ENCODE measurements at regions not wholly inside any gene's neighbourhood (a gene's known extent, or its start where the extent isn't known, plus 50 kb on each side); places are given as distances from the start of the nearest gene placed in this dataset.
"Not testable (repeated sequence)": the region's sequence is repeated elsewhere in the genome, so short reads cannot be mapped to it uniquely, and the experiment has no call there.

DNA sequence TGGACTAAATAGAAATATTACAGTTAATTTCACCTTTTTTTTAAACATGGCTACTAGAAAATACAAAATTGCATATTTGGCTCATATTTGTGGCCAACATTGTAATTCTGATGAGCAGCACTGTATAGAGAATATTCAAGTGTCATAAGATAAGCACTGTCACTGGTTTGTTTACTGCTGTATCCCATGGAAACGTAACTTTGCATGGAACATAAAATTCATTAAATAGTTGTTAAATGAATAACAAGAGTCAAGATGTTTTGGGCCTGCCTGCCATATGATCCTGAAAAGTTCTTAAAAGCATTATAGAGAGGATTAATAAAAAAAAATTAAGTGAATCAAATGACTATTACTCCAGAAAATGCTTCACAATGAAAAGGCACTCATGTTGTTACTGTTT lies 763.7 kb upstream of the CRIM1 start:
- DNase-seq (ENCODE audit: low spot score) = no peak
- no peak for FAIRE-seq

DNA sequence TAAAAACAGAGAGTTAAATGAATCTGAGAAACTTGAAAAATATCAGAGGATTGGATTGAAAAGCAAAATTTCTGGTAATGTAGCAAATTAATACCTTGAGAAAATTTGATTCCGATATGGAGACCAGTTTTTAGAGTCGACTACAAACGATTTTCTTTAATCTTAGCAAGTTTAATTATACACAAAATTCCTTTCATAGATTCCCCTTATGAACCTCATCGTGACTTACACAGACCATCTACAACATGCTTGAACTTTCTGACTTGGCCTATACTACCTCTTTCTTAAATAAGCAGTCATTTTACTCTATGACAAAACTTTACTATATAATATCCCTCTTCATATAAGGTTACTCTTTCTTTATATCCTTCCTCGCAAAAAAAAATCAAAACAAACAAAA lies 769.6 kb upstream of the CRIM1 start:
- DNase-seq (ENCODE audit: low spot score) = no peak
- FAIRE-seq = no peak

DNA sequence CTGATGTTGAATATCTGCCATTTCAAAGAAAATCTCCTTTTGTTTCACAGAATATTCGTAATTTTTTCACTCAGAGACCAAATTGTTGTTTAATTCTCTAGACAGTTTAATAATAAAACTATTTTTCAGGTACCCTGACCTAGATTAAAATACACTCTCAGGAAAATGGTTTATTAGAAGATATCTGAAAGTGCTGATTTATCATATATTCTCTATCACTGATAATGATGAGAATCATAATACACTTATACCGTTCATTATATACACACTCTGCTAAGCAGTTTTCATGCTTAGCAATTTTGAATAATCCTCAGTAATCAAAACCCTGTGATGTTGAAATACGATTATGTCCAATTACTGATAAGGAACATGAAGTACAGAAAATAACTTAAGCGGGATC lies 772.9 kb upstream of the CRIM1 start:
- FAIRE-seq (no peak), DNase-seq (ENCODE audit: low spot score) (no peak)

DNA sequence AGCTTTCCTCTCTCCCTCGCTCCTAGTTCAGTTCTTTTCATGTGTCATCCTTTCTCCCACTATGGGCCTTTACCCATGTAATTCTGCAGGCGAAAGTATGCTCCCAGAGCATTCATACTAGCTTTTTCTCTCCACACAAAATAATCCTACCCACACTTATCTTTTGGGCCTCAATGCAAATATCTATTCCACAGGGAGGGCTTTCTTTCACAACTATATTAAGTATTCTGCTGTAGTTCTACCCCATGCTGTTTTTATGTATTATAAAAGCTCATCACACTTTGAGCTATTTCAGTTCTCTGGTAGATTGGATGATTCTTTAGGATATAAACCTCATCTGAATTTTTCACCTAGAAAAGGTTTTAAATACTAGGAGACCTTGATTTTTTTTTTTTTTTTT lies 774.6 kb upstream of the CRIM1 start:
- FAIRE-seq (no peak), DNase-seq (ENCODE audit: low spot score) (no peak)

DNA sequence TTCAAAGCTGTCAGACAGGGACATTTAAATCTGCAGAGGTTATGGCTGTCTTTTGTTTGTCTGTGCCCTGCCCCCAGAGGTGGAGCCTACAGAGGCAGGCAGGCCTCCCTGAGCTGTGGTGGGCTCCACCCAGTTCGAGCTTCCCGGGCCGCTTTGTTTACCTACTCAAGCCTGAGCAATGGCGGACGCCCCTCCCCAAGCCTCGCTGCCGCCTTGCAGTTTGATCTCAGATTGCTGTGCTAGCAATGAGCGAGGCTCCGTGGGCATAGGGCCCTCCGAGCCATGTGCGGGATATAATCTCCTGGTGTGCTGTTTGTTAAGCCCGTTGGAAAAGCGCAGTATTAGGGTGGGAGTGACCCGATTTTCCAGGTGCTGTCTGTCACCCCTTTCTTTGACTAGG lies 787.0 kb upstream of the CRIM1 start:
- DNase-seq (ENCODE audit: low spot score); FAIRE-seq: not testable (repeated sequence)

DNA sequence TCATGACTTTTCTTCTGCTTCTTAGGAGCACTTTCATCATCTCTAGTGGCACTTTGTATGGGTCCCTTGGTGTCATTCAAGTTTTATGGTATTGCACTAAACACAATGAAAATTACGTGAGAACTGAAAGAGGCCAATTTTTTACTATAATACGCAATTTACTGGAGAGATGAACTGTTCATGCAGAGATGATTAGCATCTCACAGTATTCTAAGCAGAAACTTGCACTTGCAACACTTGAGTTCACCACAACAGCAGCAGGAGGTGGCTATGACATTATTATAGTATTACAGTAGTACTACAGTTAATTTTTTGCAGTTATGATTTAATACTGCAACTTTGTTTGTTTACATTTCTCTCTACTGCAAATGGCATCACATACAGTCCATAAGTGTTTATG lies 793.1 kb upstream of the CRIM1 start:
- FAIRE-seq = no peak
- no peak for DNase-seq (ENCODE audit: low spot score)

DNA sequence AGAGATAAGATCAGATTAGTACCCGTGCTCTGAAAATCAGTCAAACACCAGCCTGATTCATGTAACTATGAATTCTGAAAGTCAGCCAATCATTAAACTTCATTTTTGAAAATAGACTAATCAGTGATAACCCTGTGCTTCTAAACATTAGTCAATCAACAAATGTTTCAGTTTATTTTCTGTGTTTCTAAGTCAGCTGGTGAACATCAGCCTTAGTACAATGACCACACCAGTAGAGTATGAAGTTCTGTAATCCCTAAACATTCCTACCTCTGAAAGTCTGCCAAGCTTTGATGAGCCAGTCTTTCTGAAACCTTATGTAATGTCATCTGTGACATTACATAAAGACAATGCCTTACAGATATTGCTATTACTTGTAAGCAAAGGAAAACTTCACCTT lies 807.4 kb upstream of the CRIM1 start:
- no peak for FAIRE-seq
- DNase-seq (ENCODE audit: low spot score) = peak; percentile 32

DNA sequence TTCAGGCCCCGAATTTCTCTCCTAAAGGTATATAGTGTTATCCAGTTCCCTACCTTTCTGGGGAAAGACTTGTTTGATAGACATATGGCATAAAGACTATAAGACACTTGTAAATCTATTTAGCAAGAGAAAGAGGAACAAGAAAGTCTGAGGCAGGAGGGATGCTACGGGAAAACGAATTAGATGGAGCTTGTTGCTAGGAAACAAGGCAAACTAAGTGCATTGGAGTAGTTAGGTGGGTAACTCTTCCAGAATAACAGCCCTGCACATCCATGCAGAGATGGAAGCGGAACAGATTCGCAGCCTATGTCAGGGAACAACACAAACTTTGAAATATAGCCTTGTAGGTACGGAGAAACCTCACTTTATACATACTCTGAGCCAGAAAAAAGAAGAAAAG lies 810.3 kb upstream of the CRIM1 start:
- no peak for FAIRE-seq
- DNase-seq (ENCODE audit: low spot score) = no peak

DNA sequence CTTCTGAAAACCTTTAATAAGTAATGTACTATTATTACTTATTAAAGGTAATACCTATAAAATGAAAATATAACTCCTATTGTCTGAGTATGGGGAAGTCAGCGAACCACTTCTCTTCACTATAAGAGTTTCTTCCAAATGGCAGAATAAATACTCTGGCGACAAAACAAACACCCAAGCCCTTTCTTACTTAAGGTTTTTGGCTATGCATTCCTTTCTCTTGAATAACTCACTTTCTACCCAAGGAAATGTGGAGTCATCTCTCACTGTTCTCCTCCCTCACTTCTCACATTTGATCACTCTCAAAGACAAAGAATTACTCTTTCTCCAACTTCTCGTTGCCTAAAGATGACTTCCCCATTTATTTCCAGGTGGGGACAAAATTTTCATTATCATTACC lies 816.8 kb upstream of the CRIM1 start:
- DNase-seq (ENCODE audit: low spot score) = peak; percentile 12
- no peak for FAIRE-seq

DNA sequence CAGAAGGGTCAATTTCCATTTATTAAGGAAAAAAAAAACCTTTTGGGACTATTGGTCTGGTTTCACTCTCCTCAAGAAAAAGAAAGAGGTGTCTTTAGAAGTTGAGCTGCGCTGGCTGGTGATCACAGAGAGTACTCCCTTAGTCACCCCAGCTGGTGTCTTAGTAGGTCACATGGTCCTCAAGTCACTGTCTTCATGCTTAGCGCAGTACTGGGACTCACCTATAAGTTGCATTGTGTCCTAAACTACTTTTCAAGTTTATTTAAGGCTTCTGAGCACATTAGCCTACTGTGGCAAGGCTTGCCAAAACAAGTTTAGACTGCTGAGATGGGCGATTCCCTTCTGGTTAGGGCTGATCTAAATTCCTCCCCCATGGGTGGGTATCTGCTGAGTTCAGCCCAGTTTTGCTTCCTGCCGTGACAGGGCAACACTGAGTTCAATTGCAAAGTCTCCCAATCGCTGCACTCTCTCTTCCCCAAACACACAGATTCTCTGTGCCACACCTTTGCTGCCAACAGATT lies 824.9 kb upstream of the CRIM1 start:
- FAIRE-seq (no peak), DNase-seq (ENCODE audit: low spot score) (no peak)

DNA sequence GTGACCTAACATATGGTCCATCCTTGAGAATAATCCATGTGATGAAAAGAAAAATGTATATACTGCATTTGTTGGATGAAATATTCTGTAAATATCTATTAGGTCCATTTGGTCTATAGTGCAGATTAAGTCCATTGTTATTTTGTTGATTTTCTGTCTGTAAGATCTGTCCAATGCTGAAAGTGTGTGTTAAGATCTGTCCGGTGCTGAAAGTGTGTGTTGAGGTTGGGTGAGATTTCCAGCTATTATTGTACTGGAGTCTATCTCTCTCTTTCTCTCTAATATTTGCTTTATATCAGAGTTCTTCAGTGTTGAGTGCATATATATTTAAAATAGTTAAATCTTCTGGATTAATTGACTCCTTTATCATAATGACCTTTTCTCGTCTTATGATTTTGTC lies 828.8 kb upstream of the CRIM1 start:
- FAIRE-seq = no peak

DNA sequence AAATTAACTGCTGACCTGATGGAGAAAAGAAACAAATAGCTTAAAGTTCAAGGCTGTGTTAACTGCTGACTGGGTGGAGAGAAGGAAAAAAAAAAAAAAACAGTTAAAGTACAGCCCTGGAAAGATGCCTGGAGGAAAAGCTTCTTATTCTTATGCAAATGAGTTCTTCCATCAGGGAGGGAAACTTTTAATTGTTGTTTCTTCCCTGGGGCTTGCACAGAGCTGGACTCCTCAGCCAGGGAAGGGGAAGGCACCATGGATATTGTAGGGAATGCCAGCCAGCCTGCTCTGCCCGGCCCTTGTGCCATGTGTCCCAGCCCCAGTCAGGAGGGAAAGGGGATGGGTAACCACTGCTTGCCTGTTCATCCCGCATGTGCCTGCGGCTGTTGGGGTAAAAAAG lies 833.1 kb upstream of the CRIM1 start:
- FAIRE-seq (no peak), DNase-seq (ENCODE audit: low spot score) (no peak)

More for the DNA sequence above, 828.8 kb upstream of the CRIM1 start:
- no peak for DNase-seq (ENCODE audit: low spot score)

DNA sequence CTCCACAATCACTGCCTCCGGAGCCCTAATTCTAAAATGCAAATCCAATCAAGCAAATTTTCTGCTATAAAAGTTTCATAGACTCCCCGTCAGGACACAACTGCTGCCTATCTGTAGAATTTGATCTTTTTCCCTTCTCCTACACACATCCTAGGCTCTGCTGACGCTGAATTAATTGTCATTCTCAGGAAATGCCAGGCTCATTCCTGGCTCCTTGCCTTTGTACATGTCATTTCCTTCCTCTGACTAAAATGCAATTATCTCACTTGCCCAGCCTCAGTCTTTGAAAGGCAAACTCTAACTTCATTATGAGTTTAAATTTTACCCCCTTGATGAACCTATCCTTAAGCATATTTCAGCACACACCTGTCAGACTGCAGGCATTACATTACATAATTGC lies 844.9 kb upstream of the CRIM1 start:
- DNase-seq (ENCODE audit: low spot score) = no peak
- FAIRE-seq = no peak

DNA sequence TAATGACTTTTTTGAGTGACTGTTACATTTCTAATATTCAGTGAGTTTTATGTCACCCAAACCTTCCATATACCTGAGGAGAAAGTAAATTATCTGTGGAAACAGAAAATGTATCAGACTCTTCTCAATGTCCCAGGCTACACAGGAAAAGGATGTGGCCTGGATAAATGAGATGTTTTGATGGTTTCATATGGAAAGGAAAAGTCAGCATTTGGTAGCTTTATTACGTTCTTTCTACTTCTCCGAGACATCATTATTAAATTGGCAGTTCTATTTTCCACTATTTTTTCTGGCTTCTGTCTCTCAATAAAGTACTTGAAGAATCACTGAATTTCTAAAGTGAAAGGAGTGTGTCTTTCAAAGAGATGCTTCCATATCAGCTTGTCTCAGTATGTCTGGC lies 847.0 kb upstream of the CRIM1 start:
- DNase-seq (ENCODE audit: low spot score) = no peak
- FAIRE-seq = no peak

DNA sequence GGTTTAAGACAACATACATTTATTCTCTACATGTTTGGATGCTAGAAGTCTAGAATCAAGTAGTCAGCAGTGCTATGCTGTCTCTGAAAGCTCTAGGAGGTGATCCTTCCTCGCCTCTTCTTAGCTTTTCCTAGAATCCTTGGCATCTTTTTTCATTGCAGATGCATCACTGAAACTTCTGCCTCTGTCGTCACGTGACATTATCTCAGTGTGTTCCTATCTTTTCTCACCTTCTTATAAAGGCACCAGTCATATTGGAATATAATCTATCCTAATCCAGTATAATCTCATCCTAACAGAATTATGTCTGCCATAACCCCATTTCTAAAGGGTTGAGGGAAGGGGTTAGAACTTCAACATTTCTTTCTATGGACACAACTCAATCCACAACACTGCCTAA lies 851.2 kb upstream of the CRIM1 start:
- FAIRE-seq = peak; percentile 30
- no peak for DNase-seq (ENCODE audit: low spot score)

DNA sequence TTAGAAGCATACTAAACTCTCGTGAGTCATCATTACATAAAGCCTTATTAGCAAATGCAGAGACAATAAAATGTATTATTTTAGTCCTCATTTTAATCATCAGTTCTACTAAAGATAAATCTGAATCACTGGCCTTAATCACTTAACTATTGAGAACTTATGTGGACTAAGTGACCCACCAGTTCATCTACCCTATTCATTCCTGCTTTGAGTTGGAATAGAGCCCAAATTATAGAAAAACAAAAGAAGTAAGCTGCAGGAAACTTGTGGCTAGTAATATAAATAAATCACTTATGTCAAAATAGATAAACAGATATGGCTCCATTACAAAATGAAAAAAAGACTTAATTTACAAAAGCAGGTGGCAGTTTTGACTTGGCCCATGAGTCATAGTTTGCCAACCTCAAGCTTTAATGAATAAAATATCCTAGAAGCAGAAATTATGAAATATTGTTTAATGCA lies 851.8 kb upstream of the CRIM1 start:
- no peak for DNase-seq (ENCODE audit: low spot score)
- FAIRE-seq = no peak

DNA sequence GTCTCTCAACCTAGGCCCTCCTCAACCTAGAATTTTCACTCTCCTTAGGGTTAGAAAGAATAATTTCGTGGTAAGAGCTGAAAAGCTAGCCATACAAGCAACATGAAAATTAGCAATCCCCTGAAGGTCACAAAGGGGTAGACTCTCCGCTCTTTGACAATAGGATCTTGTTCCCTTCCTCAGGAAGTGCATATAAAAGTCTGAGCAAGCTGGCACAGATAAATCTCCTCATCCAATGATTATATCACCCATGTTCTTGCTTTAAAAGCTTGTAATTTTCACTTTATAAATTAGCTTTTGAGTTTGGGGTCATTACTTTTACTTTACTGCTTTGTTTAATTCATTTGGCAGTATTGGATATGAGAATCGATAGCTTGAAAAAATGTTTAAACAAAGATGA lies 852.3 kb upstream of the CRIM1 start:
- no peak for FAIRE-seq
- peak; percentile 30 for DNase-seq (ENCODE audit: low spot score)

DNA sequence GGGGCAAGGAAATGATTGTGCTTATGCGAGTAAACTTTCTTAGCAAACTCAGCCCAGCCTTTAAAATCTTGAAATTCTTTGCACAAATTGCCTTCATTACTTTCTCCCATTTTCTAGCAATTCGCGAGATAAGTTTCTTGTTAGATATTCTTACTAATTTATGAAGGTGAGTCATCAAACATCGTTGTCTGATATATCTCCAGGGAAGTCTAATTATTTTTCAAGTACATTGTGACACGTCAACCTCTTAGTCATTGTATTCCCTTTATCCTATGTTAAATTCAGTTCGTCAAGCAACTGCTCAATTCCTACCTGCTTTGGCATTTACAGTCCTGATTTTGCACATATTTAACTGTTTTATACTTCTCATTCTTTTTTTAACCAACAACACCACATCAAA lies 854.5 kb upstream of the CRIM1 start:
- DNase-seq (ENCODE audit: low spot score) (no peak), FAIRE-seq (no peak)

DNA sequence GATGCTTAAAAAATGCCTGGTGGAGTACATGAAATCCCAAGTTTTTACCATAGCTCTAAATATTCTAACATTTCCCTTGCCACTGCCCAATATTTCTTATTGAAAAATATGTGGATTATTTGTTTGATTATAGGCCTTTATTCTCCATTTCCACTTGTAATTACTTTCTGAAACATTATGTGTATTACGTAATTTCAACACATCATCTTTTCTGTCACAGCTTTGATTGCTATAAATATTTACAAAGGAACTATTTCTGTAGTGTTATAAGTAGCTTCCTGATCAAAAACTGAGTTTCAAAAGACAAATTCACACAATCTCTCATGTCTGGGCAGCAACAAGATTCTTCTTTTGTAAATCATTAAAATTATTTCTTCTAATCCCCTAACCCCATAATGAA lies 859.6 kb upstream of the CRIM1 start:
- DNase-seq (ENCODE audit: low spot score) = no peak
- FAIRE-seq = no peak

DNA sequence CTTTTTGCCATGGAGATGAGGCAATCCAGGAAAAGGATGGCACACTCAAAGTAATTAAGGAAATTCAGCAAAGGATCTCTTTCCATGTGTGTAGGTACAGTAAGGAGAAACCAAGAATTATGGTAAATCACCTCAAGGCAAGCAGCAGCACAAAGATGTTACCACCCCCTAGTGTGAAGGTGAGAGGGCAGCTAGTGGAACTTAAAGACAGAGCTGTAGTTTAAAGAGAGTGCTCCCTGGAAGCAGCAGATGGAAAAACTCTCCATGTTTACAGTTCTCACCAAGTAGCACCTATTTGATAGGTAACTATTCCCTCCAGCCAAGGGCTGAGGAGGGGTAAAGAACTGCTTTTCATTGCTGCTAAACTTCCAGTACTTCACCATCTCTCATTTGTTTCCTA lies 860.4 kb upstream of the CRIM1 start:
- DNase-seq (ENCODE audit: low spot score) = no peak
- no peak for FAIRE-seq

DNA sequence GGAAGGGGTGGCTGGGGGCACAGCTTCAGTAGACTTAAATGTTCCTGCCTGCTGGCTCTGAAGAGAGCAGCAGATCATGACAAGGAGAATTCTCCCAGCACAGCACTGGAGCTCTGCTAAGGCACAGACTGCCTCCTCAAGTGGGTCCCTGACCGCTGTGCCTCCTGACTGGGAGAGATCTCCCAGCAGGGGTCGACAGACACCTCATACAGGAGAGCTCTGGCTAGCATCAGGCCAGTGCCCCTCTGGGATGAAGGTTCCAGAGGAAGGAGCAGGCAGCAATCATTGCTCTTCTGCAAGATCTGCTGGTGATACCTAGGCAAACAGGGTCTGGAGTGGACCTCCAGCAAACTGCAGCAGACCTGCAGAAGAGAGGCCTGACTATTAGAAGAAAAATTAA lies 877.5 kb upstream of the CRIM1 start:
- DNase-seq (ENCODE audit: low spot score); FAIRE-seq: not testable (repeated sequence)

DNA sequence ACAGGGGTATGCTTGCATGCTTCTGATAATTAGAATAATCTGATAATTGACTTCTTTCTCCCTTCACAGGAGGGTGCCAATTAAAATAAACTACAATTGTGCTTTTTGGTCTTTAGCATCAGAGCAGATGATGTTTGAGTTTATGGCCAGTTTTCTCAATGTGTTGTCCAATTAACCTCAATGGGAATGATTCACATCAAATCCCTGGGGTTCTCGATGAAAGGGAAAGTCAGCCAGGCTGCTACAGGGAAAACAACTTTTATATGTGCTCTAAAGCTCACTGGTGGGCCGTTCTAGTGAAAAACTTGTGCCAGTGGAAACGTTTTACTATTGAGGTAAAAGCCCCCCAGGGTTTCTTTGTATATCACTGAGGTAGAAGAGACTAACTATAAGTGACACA lies 887.3 kb upstream of the CRIM1 start:
- DNase-seq (ENCODE audit: low spot score) = no peak
- FAIRE-seq = no peak

DNA sequence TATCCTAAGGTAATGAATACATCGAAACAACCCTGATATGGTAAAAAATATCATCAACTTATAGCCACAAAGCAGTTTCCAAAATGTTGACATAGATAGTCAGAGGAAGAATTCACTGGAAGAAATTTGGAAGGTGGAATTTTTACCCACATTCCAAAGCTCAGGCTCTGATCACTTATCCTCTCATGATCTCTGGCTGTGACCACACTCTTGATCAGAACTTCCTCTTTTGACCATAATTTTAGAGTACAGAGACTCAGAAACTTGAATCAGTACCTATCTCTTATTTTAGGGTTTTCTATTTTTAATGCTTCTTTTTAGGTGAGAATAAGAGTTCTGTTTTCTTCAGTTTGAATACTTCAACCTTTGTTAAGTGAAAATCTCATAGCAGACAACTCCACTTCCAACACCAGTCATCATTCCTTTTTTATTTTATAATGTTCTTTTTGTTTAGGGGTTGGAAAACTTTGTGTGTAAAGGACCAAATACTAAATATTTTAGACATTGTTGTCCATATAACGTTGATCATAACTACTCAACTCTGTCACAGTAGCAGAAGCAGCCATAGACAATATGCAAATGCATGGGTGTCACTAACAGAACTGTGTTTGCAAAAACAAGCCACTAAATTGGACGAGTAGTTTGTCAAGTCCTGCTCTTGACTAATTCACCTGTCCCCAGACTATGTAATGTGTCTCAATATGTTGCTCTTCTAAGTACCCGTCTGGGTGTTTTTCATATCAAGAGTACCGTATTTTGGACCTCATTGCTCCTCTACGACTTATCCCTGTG lies 891.6 kb upstream of the CRIM1 start:
- DNase-seq (ENCODE audit: low spot score) (peak; percentile 8), FAIRE-seq (no peak)
